Duodenal mucosa (tissue), 2 donors: ENCODE measurements at regions not wholly inside any gene's neighbourhood (a gene's known extent, or its start where the extent isn't known, plus 50 kb on each side); places are given as distances from the start of the nearest gene placed in this dataset.

Source experiments
- H3K27ac ChIP-seq: one replicate; pipeline ENCODE4 v1.7.0; 2013; ENCODE audit warnings: low read depth, low read length
- H3K27me3 ChIP-seq, 2 donors: one replicate each; pipeline ENCODE4 v1.7.0; 2013; ENCODE audit warnings: low read length in 2 of 2, control low read depth in 1 of 2; ENCODE audit not compliant: insufficient read depth in 2 of 2, control insufficient read depth in 1 of 2
- H3K36me3 ChIP-seq, 2 donors: one replicate each; pipeline ENCODE4 v1.7.0; 2013; ENCODE audit warnings: low read length in 2 of 2, control low read depth in 1 of 2; ENCODE audit not compliant: insufficient read depth in 2 of 2, control insufficient read depth in 1 of 2
- H3K4me1 ChIP-seq, 2 donors: one replicate each; pipeline ENCODE4 v1.7.0; 2013; ENCODE audit warnings: low read length in 2 of 2, control low read depth in 1 of 2; ENCODE audit not compliant: insufficient read depth in 2 of 2, control insufficient read depth in 1 of 2
- H3K4me3 ChIP-seq, 2 donors: one replicate each; pipeline ENCODE4 v1.7.0; 2013; ENCODE audit warnings: low read length in 2 of 2, low read depth in 1 of 2
- H3K9ac ChIP-seq, 2 donors: one replicate each; pipeline ENCODE4 v1.7.0; 2013; ENCODE audit warnings: low read length in 2 of 2, low read depth in 1 of 2
- H3K9me3 ChIP-seq, 2 donors: one replicate each; pipeline ENCODE4 v1.7.0; 2013; ENCODE audit warnings: low read length in 2 of 2, control low read depth in 1 of 2; ENCODE audit not compliant: control insufficient read depth in 1 of 2

- Histone ChIP-seq H3K27me3 (no peaks in the 10 kb centered on the region), H3K27ac (no peak overlapping the region), H3K4me1 (peaks cover 3 to 5% of the 10 kb centered on the region in 2 donors), H3K9me3 (no peaks in the 10 kb centered on the region), H3K4me3 (no peak overlapping the region), H3K36me3 (no peaks in the 10 kb centered on the region), H3K9ac (no peak overlapping the region)
Measured at GRCh38 chr16:9395958-9396359, 304.5 kb downstream of the HAPSTR1 start.

- Histone ChIP-seq H3K9ac (no peak overlapping the region), H3K27me3 (no peaks in the 10 kb centered on the region), H3K4me1 (peaks cover 3 to 5% of the 10 kb centered on the region in 2 donors), H3K36me3 (no peaks in the 10 kb centered on the region), H3K27ac (no peak overlapping the region), H3K9me3 (no peaks in the 10 kb centered on the region), H3K4me3 (no peak overlapping the region)
Measured at GRCh38 chr16:9399573-9399972, 308.1 kb downstream of the HAPSTR1 start.

- Histone ChIP-seq H3K4me3 (no peak overlapping the region), H3K27me3 (no peaks in the 10 kb centered on the region), H3K4me1 (peaks cover 0 to under 1% of the 10 kb centered on the region in 2 donors), H3K9ac (no peak overlapping the region), H3K36me3 (no peaks in the 10 kb centered on the region), H3K9me3 (no peaks in the 10 kb centered on the region), H3K27ac (no peak overlapping the region)
Measured at GRCh38 chr16:9401173-9401572, 309.7 kb downstream of the HAPSTR1 start.

- no peaks in the 10 kb centered on the region for H3K9me3 ChIP-seq
- no peaks in the 10 kb centered on the region for H3K4me1 ChIP-seq
- H3K9ac ChIP-seq, result no peak overlapping the region
- no peaks in the 10 kb centered on the region for H3K36me3 ChIP-seq
- no peak overlapping the region for H3K27ac ChIP-seq
- H3K27me3 ChIP-seq, result no peaks in the 10 kb centered on the region
- H3K4me3 ChIP-seq, result no peak overlapping the region
Measured at GRCh38 chr16:9402293-9402860, 310.9 kb downstream of the HAPSTR1 start.

- H3K4me3 ChIP-seq, result no peak overlapping the region
- H3K27ac ChIP-seq, result no peak overlapping the region
- no peaks in the 10 kb centered on the region for H3K4me1 ChIP-seq
- no peaks in the 10 kb centered on the region for H3K9me3 ChIP-seq
- H3K27me3 ChIP-seq, result no peaks in the 10 kb centered on the region
- H3K36me3 ChIP-seq, result no peaks in the 10 kb centered on the region
- no peak overlapping the region for H3K9ac ChIP-seq
Measured at GRCh38 chr16:9404811-9405210, 313.4 kb downstream of the HAPSTR1 start.

GRCh38 chr16:9406038-9406712 lies 314.7 kb downstream of the HAPSTR1 start:
- Histone ChIP-seq H3K36me3 (no peaks in the 10 kb centered on the region), H3K9ac (no peak overlapping the region), H3K4me1 (no peaks in the 10 kb centered on the region), H3K27ac (no peak overlapping the region), H3K27me3 (no peaks in the 10 kb centered on the region), H3K9me3 (no peaks in the 10 kb centered on the region), H3K4me3 (no peak overlapping the region)

- no peaks in the 10 kb centered on the region for H3K36me3 ChIP-seq
- H3K27ac ChIP-seq, result no peak overlapping the region
- H3K27me3 ChIP-seq, result no peaks in the 10 kb centered on the region
- no peak overlapping the region for H3K9ac ChIP-seq
- H3K9me3 ChIP-seq, result no peaks in the 10 kb centered on the region
- no peak overlapping the region for H3K4me3 ChIP-seq
- no peaks in the 10 kb centered on the region for H3K4me1 ChIP-seq
Measured at GRCh38 chr16:9407206-9407758, 315.8 kb downstream of the HAPSTR1 start.

- H3K27ac ChIP-seq, result no peak overlapping the region
- no peaks in the 10 kb centered on the region for H3K36me3 ChIP-seq
- H3K9me3 ChIP-seq, result no peaks in the 10 kb centered on the region
- H3K4me1 ChIP-seq, result no peaks in the 10 kb centered on the region
- no peak overlapping the region for H3K4me3 ChIP-seq
- no peaks in the 10 kb centered on the region for H3K27me3 ChIP-seq
- H3K9ac ChIP-seq, result no peak overlapping the region
Measured at GRCh38 chr16:9408297-9408878, 316.9 kb downstream of the HAPSTR1 start.

GRCh38 chr16:9409560-9410493 lies 318.4 kb downstream of the HAPSTR1 start:
- H3K9me3 ChIP-seq, result no peaks in the 10 kb centered on the region

More at GRCh38 chr16:9409560-9410493, 318.4 kb downstream of the HAPSTR1 start:
- no peak overlapping the region for H3K9ac ChIP-seq
- H3K4me1 ChIP-seq, result no peaks in the 10 kb centered on the region
- H3K36me3 ChIP-seq, result no peaks in the 10 kb centered on the region
- no peak overlapping the region for H3K27ac ChIP-seq
- H3K4me3 ChIP-seq, result no peak overlapping the region
- H3K27me3 ChIP-seq, result no peaks in the 10 kb centered on the region
